ENCODE measurements at regions not wholly inside any gene's neighbourhood (a gene's known extent, or its start where the extent isn't known, plus 50 kb on each side); places are given as distances from the start of the nearest gene placed in this dataset.

DNA sequence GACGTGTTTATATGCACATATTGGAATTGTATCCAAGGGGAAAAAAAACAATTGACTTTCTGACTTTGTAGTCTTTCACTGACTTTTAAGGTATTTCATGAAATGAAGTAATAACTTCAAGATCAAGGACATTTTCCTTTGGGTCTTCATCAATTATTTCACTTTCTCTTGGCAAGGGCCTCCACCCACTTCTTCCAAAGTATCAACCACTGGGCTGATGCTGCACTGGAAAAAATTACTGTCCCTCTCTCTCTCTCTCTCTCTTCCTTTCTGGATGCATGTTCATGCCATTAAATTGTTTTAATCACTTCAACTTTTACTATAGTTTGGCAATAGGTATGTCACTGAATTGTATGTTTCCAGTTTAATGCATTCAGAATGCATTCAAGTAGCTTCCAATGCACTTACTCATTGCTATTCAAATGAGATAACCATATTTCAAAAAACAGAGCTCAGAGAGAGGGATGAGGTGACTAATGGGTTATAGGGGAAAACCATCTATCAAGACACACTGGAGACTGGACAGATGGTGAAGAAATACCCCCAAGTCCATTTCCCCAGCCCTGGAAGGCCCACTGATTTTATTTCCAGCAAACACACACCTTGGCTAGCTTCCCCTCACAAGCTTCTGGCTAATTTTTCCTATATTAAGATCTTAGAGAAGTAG lies 585.3 kb downstream of the EBF1 start:
- H3K4me3 ChIP-seq (ENCODE audit: insufficient read depth, low read length, poor library complexity, severe bottlenecking), result no peak overlapping the region
- H3K9me2 ChIP-seq (replicated peaks; ENCODE audit: insufficient read depth, low read length), result no peaks in the 10 kb centered on the region
- no peaks in the 10 kb centered on the region for H3K27me3 ChIP-seq (ENCODE audit: low read length)
- H2AFZ ChIP-seq (ENCODE audit: low read depth, low read length, severe bottlenecking), result no peak overlapping the region
- peaks cover 7% of the 10 kb centered on the region; the same call in 1 of the 2 replicates for H3F3A ChIP-seq (ENCODE audit: insufficient read depth)
- H3K36me3 ChIP-seq (ENCODE audit: low read length), result no peaks in the 10 kb centered on the region
- TF ChIP-seq, protein P1, sequence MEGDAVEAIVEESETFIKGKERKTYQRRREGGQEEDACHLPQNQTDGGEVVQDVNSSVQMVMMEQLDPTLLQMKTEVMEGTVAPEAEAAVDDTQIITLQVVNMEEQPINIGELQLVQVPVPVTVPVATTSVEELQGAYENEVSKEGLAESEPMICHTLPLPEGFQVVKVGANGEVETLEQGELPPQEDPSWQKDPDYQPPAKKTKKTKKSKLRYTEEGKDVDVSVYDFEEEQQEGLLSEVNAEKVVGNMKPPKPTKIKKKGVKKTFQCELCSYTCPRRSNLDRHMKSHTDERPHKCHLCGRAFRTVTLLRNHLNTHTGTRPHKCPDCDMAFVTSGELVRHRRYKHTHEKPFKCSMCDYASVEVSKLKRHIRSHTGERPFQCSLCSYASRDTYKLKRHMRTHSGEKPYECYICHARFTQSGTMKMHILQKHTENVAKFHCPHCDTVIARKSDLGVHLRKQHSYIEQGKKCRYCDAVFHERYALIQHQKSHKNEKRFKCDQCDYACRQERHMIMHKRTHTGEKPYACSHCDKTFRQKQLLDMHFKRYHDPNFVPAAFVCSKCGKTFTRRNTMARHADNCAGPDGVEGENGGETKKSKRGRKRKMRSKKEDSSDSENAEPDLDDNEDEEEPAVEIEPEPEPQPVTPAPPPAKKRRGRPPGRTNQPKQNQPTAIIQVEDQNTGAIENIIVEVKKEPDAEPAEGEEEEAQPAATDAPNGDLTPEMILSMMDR (IDR thresholded peaks at IDR 0.05; ENCODE audit: insufficient read depth, low read length, poor library complexity, severe bottlenecking), result no peak
- no peak for TF ChIP-seq EZH2phosphoT487 (conservative IDR thresholded peaks at IDR 0.05; ENCODE audit: low read length)
- no peak overlapping the region for H3K27ac ChIP-seq (ENCODE audit: low read depth, low read length)
- no peak overlapping the region for H3K4me2 ChIP-seq (ENCODE audit: low read depth, low read length, poor library complexity, severe bottlenecking)
- no peaks in the 10 kb centered on the region for H4K20me1 ChIP-seq (ENCODE audit: low read depth, low read length)
- H3K79me2 ChIP-seq (ENCODE audit: insufficient read depth, low read length), result no peaks in the 10 kb centered on the region
- no peak overlapping the region for H3K9ac ChIP-seq (ENCODE audit: low read length)
- no peaks in the 10 kb centered on the region for H3K9me3 ChIP-seq (ENCODE audit: insufficient read depth, low read length)

DNA sequence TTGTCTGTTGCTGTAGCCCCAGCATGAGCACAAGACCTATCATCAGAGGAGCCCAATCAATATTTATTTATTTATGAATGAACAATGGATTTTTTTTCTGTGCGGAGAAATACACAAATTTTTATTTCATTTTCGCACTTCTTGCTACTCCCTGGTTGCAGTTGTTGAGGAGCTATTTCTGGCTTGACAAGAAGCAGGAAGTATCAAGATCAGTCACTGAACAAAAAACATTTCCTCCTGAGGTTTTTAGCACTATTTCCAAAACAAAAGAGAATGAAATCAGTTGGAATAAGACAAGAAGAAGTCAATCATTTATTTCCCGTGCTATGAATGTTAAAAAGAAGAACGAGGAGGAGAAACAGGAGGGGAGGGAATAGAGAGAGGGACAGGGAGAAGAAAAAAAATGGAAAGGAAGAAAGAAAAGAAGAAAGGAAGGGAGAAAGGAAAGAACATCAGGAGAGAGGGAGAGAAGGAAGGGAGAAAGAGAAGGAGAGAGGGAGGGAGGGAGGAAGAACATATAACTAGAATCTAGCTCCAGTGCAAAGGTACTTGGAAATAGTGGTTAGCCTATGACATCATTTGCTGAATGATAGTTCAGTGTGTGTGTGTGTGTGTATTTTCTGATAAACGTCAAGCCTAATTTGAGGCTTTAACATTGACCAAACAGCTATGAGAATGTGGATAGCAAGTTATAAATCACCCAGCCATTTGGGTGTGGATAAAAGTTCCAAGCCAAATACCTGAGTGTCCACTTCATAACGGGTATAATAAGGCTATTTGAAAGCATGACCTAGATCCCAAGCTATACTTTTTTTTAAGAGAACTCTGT lies 586.0 kb downstream of the EBF1 start:
- Histone ChIP-seq H3K79me2 (ENCODE audit: insufficient read depth, low read length) (no peaks in the 10 kb centered on the region), H2AFZ (ENCODE audit: low read depth, low read length, severe bottlenecking) (no peak overlapping the region), H3K36me3 (ENCODE audit: low read length) (no peaks in the 10 kb centered on the region), H3K9me2 (replicated peaks; ENCODE audit: insufficient read depth, low read length) (no peaks in the 10 kb centered on the region), H3F3A (ENCODE audit: insufficient read depth) (peaks cover 7% of the 10 kb centered on the region; the same call in 1 of the 2 replicates), H3K9ac (ENCODE audit: low read length) (no peak overlapping the region), H3K9me3 (ENCODE audit: insufficient read depth, low read length) (no peaks in the 10 kb centered on the region), H4K20me1 (ENCODE audit: low read depth, low read length) (no peaks in the 10 kb centered on the region), H3K27ac (ENCODE audit: low read depth, low read length) (no peak overlapping the region), H3K27me3 (ENCODE audit: low read length) (no peaks in the 10 kb centered on the region), H3K4me2 (ENCODE audit: low read depth, low read length, poor library complexity, severe bottlenecking) (peak overlapping the region; percentile 32), H3K4me3 (ENCODE audit: insufficient read depth, low read length, poor library complexity, severe bottlenecking) (no peak overlapping the region)
- TF ChIP-seq, protein P1 (IDR thresholded peaks at IDR 0.05; ENCODE audit: insufficient read depth, low read length, poor library complexity, severe bottlenecking), result no peak
- no peak for TF ChIP-seq EZH2phosphoT487 (conservative IDR thresholded peaks at IDR 0.05; ENCODE audit: low read length)

DNA sequence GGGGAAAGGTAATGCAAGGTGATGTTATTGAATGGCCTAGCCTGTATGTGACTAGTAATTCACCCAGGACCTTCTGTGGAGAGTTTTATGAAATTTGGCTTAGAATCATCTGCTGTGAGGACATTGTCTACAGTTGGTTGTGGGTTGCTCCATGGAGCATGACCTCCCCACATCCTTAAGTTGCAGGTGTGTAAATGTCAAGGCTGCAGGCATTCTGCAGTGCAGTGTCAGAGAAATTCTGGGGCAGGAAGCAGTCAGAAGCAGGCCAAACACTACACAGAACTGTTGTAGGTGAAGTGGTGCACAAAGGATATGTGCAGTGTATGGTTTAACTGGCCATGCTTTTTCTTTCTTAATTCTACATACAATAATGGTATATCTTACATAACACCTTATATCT lies 588.3 kb downstream of the EBF1 start:
- Histone ChIP-seq H2AFZ (ENCODE audit: low read depth, low read length, severe bottlenecking) (no peak overlapping the region), H3K4me2 (ENCODE audit: low read depth, low read length, poor library complexity, severe bottlenecking) (peak overlapping the region; percentile 49), H3K27ac (ENCODE audit: low read depth, low read length) (peak overlapping the region; percentile 61), H3K4me3 (ENCODE audit: insufficient read depth, low read length, poor library complexity, severe bottlenecking) (peak overlapping the region; percentile 13), H4K20me1 (ENCODE audit: low read depth, low read length) (no peaks in the 10 kb centered on the region), H3F3A (ENCODE audit: insufficient read depth) (peaks cover 7% of the 10 kb centered on the region; the same call in 1 of the 2 replicates), H3K9me2 (replicated peaks; ENCODE audit: insufficient read depth, low read length) (no peaks in the 10 kb centered on the region), H3K9ac (ENCODE audit: low read length) (no peak overlapping the region), H3K9me3 (ENCODE audit: insufficient read depth, low read length) (peaks cover 10% of the 10 kb centered on the region; the same call in 1 of the 2 replicates), H3K36me3 (ENCODE audit: low read length) (peaks cover 10% of the 10 kb centered on the region), H3K79me2 (ENCODE audit: insufficient read depth, low read length) (no peaks in the 10 kb centered on the region), H3K27me3 (ENCODE audit: low read length) (no peaks in the 10 kb centered on the region)
- TF ChIP-seq EZH2phosphoT487 (conservative IDR thresholded peaks at IDR 0.05; ENCODE audit: low read length), result no peak
- TF ChIP-seq, protein P1 (IDR thresholded peaks at IDR 0.05; ENCODE audit: insufficient read depth, low read length, poor library complexity, severe bottlenecking), result no peak

Data from SU-DHL-6 (cell line).